Ascending aorta (tissue), 2 donors: ENCODE measurements at regions not wholly inside any gene's neighbourhood (a gene's known extent, or its start where the extent isn't known, plus 50 kb on each side); places are given as distances from the start of the nearest gene placed in this dataset.

Experiments
- DNase-seq, 2 donors: peaks; one replicate each; pipeline ENCODE4 v3.0.0-alpha.2; 2019; ENCODE audit warnings: low spot score in 2 of 2
- H3K27ac ChIP-seq, 2 donors: fragments of 200-600 bp; sonication (generic); one replicate each; pipeline ENCODE4 v1.5.1; 2016 to 2017; ENCODE audit warnings: mild to moderate bottlenecking in 1 of 2
- H3K27me3 ChIP-seq: fragments of 200-600 bp; sonication (generic); one replicate; pipeline ENCODE4 v1.5.1; 2017
- H3K36me3 ChIP-seq, 2 donors: fragments of 200-600 bp; sonication (generic); one replicate each; pipeline ENCODE4 v1.5.1; 2016
- H3K4me1 ChIP-seq, 2 donors: fragments of 200-600 bp; sonication (generic); one replicate each; pipeline ENCODE4 v1.5.1; 2016 to 2017; ENCODE audit warnings: mild to moderate bottlenecking in 1 of 2
- H3K4me3 ChIP-seq, 2 donors: fragments of 200-600 bp; sonication (generic); one replicate each; pipeline ENCODE4 v1.5.1; 2016 to 2017; ENCODE audit warnings: mild to moderate bottlenecking in 1 of 2
- H3K9me3 ChIP-seq, 2 donors: fragments of 200-600 bp; sonication (generic); one replicate each; pipeline ENCODE4 v1.5.1; 2016
- CTCF ChIP-seq, 3 experiments: fragments of 200-600 bp in 2 of 3; fragments of 450-650 bp in 1 of 3; sonication (generic) in 2 of 3; IDR thresholded peaks; one replicate each; pipeline ENCODE4 v1.5.1; 2016 to 2019; ENCODE audit warnings: antibody characterized with exemption in 3 of 3, mild to moderate bottlenecking in 1 of 3, moderate library complexity in 1 of 3
- intact Hi-C: fragments of 100-400 bp; cut with DNase I; formaldehyde crosslinking; loops from one replicate; pipeline ENCODE4 v1.15.1; 2023

- H3K27me3 ChIP-seq, result no peaks in the 10 kb centered on the region
- H3K36me3 ChIP-seq, result no peaks in the 10 kb centered on the region
- no peak for DNase-seq
- no peak for TF ChIP-seq CTCF (IDR thresholded peaks at IDR 0.05)
- no peaks in the 10 kb centered on the region for H3K9me3 ChIP-seq
- no peaks in the 10 kb centered on the region for H3K4me1 ChIP-seq
- no peak overlapping the region for H3K27ac ChIP-seq
- H3K4me3 ChIP-seq, result no peak overlapping the region
- intact Hi-C loops, result no loop called here
These were observed 184.4 kb upstream of the TCERG1L start for GRCh38 chr10:131495892-131496291.

GRCh38 chr10:131496351-131497052 lies 185.0 kb upstream of the TCERG1L start:
- no peaks in the 10 kb centered on the region for H3K27me3 ChIP-seq
- H3K4me1 ChIP-seq, result no peaks in the 10 kb centered on the region

GRCh38 chr10:131499566-131499965 lies 188.0 kb upstream of the TCERG1L start:
- no peaks in the 10 kb centered on the region for H3K4me1 ChIP-seq
- TF ChIP-seq CTCF (IDR thresholded peaks at IDR 0.05), result no peak
- H3K9me3 ChIP-seq, result peaks cover 0 to 6% of the 10 kb centered on the region in 2 donors
- H3K4me3 ChIP-seq, result no peak overlapping the region
- intact Hi-C loops, result no loop called here
- no peak for DNase-seq
- H3K27ac ChIP-seq, result no peak overlapping the region
- H3K27me3 ChIP-seq, result no peaks in the 10 kb centered on the region
- H3K36me3 ChIP-seq, result no peaks in the 10 kb centered on the region

More at GRCh38 chr10:131496351-131497052, 185.0 kb upstream of the TCERG1L start:
- no peak for TF ChIP-seq CTCF (IDR thresholded peaks at IDR 0.05)
- intact Hi-C loops, result no loop called here
- no peaks in the 10 kb centered on the region for H3K9me3 ChIP-seq
- DNase-seq, result no peak
- no peak overlapping the region for H3K4me3 ChIP-seq
- H3K36me3 ChIP-seq, result no peaks in the 10 kb centered on the region
- H3K27ac ChIP-seq, result no peak overlapping the region

GRCh38 chr10:131500181-131500580 lies 188.7 kb upstream of the TCERG1L start:
- no peaks in the 10 kb centered on the region for H3K27me3 ChIP-seq
- no peaks in the 10 kb centered on the region for H3K36me3 ChIP-seq
- H3K4me1 ChIP-seq, result no peaks in the 10 kb centered on the region
- H3K4me3 ChIP-seq, result no peak overlapping the region
- intact Hi-C loops, result no loop called here
- H3K27ac ChIP-seq, result no peak overlapping the region
- peaks cover 0 to 8% of the 10 kb centered on the region in 2 donors for H3K9me3 ChIP-seq
- TF ChIP-seq CTCF (IDR thresholded peaks at IDR 0.05), result no peak
- DNase-seq, result no peak

GRCh38 chr10:131500892-131501291 lies 189.4 kb upstream of the TCERG1L start:
- DNase-seq, result no peak
- no peak overlapping the region for H3K4me3 ChIP-seq
- H3K27me3 ChIP-seq, result no peaks in the 10 kb centered on the region
- no peaks in the 10 kb centered on the region for H3K4me1 ChIP-seq
- intact Hi-C loops, result no loop called here
- TF ChIP-seq CTCF (IDR thresholded peaks at IDR 0.05), result no peak
- no peak overlapping the region for H3K27ac ChIP-seq
- H3K9me3 ChIP-seq, result peaks cover 0 to 8% of the 10 kb centered on the region in 2 donors
- no peaks in the 10 kb centered on the region for H3K36me3 ChIP-seq
